ENCODE measurements at regions not wholly inside any gene's neighbourhood (a gene's known extent, or its start where the extent isn't known, plus 50 kb on each side); places are given as distances from the start of the nearest gene placed in this dataset.

GRCh38 chr14:97071177-97071576 lies 274.0 kb downstream of the VRK1 start:
- ATAC-seq: no peak
- DNase-seq (ENCODE audit: low spot score): no peak
- ChIA-PET POLR2A (no interaction called here), CTCF (interaction anchor here (1.2 to 1.7 kb wide), 2 partner anchors 61 to 106 kb away, joined by 3 to 4 read pairs; no protein-coding TSS in a partner anchor)
- no peak for TF ChIP-seq CREB1 (CRISPR knock-in tag; IDR thresholded peaks at IDR 0.05)
- H3K27ac Mint-ChIP-seq: no peak overlapping the region
- no peaks in the 10 kb centered on the region; the same call in 1 of the 2 replicates for H3K9me3 Mint-ChIP-seq
- H3K27me3 Mint-ChIP-seq (ENCODE audit: low read depth): no peaks in the 10 kb centered on the region; the same call in 1 of the 2 replicates
- H3K4me3 Mint-ChIP-seq: no peak overlapping the region
- H3K4me1 Mint-ChIP-seq: peaks cover 22% of the 10 kb centered on the region
- H3K36me3 Mint-ChIP-seq: no peaks in the 10 kb centered on the region

GRCh38 chr14:97073622-97074021 lies 276.4 kb downstream of the VRK1 start:
- Mint-ChIP-seq H3K27me3 (ENCODE audit: low read depth) (no peaks in the 10 kb centered on the region; the same call in 1 of the 2 replicates), H3K4me1 (peaks cover 29% of the 10 kb centered on the region), H3K36me3 (no peaks in the 10 kb centered on the region), H3K27ac (no peak overlapping the region), H3K9me3 (peaks cover 7% of the 10 kb centered on the region), H3K4me3 (no peak overlapping the region)
- DNase-seq (ENCODE audit: low spot score) (no peak), ATAC-seq (no peak)
- ChIA-PET POLR2A (no interaction called here), CTCF (no interaction called here)
- TF ChIP-seq ETV6 (CRISPR knock-in tag; IDR thresholded peaks at IDR 0.05) (no peak), AFF4 (CRISPR knock-in tag; IDR thresholded peaks at IDR 0.05; ENCODE audit: borderline replicate concordance) (no peak), ZNF219 (CRISPR knock-in tag; IDR thresholded peaks at IDR 0.05; ENCODE audit: borderline replicate concordance) (no peak), SMAD3 (CRISPR knock-in tag; IDR thresholded peaks at IDR 0.05; ENCODE audit: borderline replicate concordance) (no peak), NR3C1 (CRISPR knock-in tag; conservative IDR thresholded peaks at IDR 0.05; ENCODE audit: low read depth) (no peak), FOXP4 (CRISPR knock-in tag; IDR thresholded peaks at IDR 0.05) (no peak), TP53 (CRISPR knock-in tag; IDR thresholded peaks at IDR 0.05) (no peak), NR1H2 (CRISPR knock-in tag; IDR thresholded peaks at IDR 0.05) (no peak), ATF3 (CRISPR knock-in tag; conservative IDR thresholded peaks at IDR 0.05) (no peak), ELF4 (CRISPR knock-in tag; IDR thresholded peaks at IDR 0.05; ENCODE audit: low read depth) (no peak), GRHL2 (CRISPR knock-in tag; IDR thresholded peaks at IDR 0.05; ENCODE audit: insufficient replicate concordance, severe bottlenecking) (no peak), TEAD4 (CRISPR knock-in tag; IDR thresholded peaks at IDR 0.05) (no peak), PRDM15 (CRISPR knock-in tag; IDR thresholded peaks at IDR 0.05) (no peak), ZNF425 (CRISPR knock-in tag; conservative IDR thresholded peaks at IDR 0.05) (no peak), NFATC4 (CRISPR knock-in tag; IDR thresholded peaks at IDR 0.05) (no peak)

Measured in WTC11 (cell line).